A673 (cell line): ENCODE measurements at regions not wholly inside any gene's neighbourhood (a gene's known extent, or its start where the extent isn't known, plus 50 kb on each side); places are given as distances from the start of the nearest gene placed in this dataset.

Source experiments
- CTCF ChIP-seq: fragments of 300-800, 200-600 bp; sonication (generic); conservative IDR thresholded peaks from 2 replicates; pipeline ENCODE4 v1.5.1; 2017; ENCODE audit warnings: low read depth, mild to moderate bottlenecking, antibody characterized with exemption, low read length, moderate library complexity, mixed read lengths
- EZH2 ChIP-seq: fragments of 200-600 bp; sonication (generic); IDR thresholded peaks from 2 replicates; pipeline ENCODE4 v1.6.1; 2017; ENCODE audit warnings: borderline replicate concordance, low read depth, mild to moderate bottlenecking, mixed read lengths, antibody characterized with exemption, low read length; ENCODE audit not compliant: poor library complexity, severe bottlenecking

GRCh38 chr3:43859766-43860165 is 169.0 kb downstream of the ABHD5 start:
- TF ChIP-seq CTCF = no peak
- no peak for TF ChIP-seq EZH2
